GM21529 (cell line): ENCODE measurements at regions not wholly inside any gene's neighbourhood (a gene's known extent, or its start where the extent isn't known, plus 50 kb on each side); places are given as distances from the start of the nearest gene placed in this dataset.

ENCODE experiments used
- ATAC-seq: cut with Tn5 transposase; IDR thresholded peaks from one replicate; pipeline ENCODE4 v1.9.1; 2021; ENCODE audit not compliant: unreplicated experiment

DNA sequence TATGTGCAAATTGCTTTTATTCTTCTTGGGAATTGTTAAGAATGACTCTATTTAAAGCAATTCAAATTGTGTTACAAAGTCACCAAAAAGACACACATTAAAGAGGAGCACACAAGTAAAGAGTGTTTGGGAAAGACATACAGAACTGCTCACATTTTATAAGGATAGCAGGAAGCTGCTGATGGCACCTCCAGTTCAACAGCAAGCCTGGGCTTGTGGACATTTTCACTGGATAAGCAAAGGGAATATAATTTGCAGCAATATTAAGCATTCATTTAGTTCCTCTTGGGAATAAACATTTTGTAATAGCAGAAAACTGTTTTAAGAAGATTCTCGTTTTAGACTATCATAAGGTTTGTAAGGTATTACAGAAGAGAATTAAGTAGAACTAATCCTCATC, 1271.9 kb downstream of the ZPLD1 start:
- no peak for ATAC-seq

DNA sequence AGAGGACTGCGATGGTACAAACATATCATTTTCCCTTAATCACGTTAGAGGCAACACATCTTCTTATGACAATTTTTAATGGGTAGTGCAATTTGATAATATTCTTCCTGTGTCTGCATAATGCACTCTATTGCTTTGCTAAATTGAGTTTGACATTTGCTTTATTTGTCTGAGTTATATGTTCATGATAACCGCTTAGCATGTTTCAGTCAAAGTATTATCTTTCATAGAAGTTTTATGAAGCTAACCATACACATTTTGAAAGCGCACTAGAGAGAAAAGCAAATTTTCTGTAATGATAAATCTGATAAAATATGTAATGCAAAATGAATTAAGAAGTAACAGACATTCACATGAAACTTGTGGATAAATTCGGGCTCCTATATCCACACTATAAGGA, 1276.9 kb downstream of the ZPLD1 start:
- no peak for ATAC-seq

DNA sequence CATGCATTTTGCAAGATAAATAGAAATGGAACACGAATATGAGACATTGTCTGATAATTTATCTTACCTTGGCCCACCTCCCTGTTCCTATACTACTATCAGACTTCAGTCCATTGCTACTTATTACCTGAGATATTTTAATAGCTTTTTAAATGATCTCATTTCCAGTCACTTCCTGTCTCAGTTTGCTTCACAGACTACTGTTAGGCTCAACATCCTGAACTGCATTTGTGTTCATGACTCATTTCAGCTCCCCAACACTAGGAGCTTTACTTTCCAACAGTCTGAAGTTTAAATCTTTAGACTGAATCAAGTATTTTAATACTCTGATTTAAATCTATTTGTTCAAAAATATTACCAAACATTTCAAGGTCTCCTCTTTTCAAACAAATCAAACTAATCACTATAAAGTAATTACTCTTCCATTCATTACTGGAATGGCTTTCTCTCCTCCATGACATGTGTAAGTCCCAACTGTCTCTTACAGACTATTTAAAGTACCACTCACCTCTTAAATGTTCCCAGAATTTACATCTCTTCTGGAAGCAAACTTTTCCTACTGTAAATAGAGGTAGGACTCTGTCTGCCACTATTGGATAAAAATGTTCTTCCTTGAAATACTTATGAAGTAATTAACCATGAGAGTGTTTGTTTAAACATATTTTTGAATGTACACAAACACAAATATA, 1277.6 kb downstream of the ZPLD1 start:
- no peak for ATAC-seq

DNA sequence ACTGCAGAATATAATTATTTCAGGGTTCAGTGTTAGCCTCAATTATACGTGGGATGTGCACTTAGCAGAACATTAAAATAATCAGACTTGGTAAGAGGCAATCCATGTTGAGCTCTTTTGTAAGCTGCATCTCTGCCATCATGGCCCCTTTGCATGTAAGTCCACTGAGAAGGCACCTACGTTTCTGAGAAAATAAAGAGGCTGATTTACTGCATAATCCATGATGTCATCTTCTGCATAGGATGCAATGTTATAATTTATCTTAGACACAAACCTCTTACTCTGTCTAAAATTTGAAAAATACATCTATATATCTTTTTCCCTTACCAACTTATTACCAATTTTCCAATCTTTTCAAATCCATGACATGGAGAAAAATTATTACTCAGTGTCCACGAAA, 1294.7 kb downstream of the ZPLD1 start:
- no peak for ATAC-seq

DNA sequence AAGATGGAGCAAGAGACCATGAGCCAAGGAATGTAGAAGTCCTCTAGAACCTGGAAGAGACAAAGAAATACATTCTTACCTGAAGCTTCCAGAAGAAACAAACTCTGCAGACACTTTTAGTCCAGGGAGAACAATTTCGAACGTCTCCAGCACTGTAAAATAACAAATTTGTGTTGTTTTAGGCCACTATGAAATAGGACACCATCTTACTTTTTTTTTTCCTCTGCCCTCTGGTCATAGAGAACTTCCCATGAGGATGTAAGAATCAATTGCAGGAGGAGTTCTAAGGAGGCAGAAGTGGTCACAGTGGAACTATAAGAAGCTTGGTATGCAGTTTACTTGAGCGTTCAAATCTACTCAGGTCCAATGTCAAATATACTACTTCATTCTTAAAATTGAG, 1295.9 kb downstream of the ZPLD1 start:
- no peak for ATAC-seq

DNA sequence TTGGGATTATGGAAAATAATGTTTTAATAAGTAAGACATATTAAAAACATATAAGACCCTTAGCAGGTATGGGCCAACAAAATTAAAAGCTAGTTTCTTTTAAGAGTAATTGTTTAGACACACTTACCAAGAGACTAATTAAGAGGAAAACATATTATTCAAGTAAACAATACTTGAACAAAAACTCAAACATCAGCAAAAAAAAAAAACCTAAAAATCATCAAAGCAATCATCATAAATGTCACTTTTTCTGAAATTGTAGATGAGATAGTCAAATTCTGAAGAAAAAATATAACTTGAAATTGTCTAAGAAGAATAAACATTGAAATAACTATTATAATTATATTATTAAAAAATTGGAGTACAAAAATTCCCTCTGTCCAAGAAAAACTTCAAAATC, 1318.2 kb downstream of the ZPLD1 start:
- ATAC-seq, result no peak

DNA sequence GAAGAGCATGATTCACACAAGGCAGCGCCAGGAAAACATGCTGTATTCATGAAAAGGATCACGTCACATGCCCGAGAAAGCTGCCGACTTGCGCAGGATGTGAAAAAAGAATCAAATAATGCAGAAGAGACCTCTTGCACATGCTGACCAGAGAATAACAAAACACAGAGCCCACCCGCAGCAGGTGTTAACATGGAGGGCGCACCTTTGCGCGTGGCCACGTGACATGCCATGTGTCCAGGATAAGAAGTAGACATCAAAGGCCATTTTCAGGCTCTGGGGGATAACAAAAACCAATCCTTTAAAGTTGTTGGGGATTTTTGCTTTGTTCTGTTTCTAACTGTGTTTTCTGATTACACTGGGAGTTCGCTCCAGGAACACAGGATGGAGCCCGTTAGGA, 1332.8 kb downstream of the ZPLD1 start:
- ATAC-seq, result no peak

DNA sequence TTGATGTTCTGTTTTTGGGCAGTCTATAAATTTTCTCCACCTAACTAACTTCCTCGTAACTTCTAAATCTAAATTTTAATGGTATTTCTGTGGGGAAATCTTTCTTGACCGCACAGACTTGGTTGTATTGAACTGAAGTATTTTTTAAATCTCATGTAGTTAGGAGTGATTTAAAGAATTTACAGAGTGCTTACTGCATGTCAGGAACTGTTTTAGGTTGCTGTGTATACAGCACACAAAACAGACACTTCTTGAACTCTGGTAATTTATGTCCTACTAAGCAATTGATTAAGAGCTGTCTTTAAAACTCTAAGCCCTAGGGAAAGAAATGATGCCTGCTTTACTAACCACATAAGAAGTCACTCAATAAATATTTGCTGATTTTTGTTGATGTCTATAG, 1350.2 kb downstream of the ZPLD1 start:
- no peak for ATAC-seq

DNA sequence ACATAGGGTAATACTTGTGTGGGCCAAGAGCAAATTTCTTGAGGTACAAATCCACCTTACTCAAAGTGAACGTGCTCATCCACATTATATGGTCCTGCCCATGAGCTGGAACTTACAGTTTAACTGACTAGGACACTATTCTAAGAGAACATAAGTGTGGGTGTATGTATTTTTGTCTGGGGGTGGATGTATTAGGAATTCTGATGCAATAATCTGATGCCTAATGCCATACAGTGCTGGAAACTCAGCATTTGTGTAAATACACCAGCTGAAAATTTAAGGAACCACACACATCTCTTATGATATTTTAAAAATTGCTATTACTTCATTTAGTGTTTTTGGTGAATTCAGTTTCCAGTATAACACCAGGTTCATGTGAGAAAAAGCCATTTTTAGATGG, 1350.7 kb downstream of the ZPLD1 start:
- no peak for ATAC-seq

DNA sequence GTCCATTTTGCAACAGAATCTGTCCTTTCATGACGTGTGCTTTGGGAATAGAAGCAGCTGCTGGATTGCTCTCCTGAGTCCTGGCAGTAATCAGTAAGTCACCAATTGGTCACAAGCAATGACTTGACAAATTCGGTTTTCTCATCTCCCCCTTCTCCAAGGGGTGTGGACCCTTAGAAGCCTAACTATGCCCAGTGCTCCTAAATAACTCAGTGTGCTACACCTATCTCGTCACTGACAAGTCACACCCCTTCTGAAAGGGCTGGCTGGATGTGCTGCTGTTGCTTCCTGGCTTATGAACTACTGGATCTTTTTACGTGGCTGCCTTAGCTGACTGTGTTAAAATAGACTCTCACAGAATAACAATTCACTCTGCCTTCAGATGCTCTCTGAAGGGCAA, 1351.5 kb downstream of the ZPLD1 start:
- no peak for ATAC-seq

DNA sequence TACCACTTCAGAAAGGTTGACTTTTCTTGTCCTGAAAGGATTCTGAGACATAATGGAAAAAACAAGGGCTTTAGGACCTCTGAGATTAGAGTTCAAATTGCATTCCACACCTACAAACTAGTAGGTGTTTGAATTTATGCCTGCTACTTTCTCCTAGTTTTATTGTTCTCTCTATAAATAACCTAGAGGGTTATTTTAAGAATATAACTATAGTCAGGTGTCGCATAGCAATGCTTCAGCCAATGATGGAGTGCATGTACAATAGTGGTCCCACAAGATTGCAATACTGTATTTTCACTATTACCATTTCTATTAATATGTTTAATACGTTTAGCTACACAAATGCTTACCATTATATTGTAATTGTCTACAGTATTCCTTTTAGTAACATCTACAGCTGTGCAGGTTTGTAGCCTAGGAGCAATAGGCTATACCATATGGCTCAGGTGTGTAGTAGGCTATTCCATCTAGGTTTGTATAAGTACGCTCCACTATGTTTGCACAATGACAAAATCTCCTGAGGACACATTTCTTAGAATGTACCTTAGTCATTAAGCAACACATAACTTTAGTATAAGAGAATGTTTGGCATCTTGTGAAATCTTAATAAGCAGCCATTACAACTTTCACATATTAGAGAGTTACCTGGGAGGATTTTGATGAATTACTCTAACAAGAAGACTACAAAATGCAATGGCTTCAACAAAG, 1352.5 kb downstream of the ZPLD1 start:
- no peak for ATAC-seq

DNA sequence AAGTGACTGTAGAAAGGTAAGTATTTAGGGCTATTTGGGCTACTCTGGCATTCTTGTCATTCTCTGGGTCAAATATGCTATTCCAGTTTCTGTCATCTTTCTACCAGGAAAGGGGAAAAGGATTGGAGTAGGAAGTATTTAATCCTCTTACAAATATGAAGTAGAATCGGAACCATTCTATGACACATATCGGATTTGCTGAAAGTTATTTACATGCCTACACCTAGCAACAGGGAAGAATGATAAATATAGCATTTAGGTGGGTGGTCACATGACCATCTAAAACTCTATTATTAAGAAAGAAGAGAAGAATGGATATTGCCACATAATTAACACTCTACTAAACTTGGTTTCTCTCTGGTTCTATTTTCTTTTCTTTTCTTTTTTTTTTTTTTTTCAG, 1353.1 kb downstream of the ZPLD1 start:
- no peak for ATAC-seq

DNA sequence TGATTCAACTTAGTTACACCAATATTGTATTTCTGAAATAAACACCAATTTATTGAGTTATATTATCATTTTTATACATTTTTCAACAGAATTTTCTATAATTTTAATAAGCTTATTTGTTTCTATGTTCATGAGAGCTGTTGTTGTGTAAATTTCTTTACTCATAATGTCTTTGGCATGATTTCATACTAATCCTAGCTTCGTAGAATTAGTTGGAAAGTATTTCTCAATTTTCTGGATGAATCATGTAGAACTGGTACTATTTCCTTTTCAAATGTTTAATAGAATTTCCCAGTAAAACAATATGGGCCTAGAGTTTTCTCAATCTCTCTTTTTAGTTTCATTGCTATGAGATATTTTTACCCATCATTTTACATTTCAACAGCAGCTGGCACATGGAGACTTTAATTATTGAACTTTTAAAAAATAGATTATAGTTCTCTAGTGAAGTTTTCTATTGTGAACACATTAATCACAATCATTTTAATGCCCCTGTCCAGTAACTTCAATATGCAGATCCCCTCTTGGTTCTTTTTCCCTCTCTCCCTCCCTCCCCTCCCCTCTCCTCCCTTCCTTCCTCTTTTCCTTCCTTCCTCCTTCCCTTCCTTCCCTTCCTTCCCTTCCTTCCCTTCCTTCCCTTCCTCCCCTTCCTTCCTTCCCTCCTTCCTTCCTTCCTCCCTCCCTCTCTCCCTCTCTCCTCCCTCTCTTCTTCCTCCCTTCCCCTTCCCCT, 1357.1 kb downstream of the ZPLD1 start:
- ATAC-seq, result no peak

DNA sequence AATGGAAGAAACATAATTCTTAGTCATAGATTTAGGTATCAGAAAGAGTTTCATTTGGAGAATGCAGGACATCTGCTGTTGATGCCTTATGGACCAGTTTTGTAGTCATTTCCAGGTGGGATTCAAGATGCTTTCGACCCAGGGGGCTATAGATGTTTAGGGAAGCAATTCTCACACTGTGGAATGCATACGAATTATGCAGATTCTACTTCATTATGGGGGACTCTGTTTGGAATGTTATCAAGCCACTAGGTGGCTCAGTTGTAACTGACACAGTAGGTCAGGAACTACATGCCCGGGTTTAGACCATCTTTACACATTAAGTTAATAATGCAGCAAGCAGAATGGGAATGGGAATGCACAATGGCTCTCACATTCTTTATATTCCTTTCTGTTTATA, 1359.8 kb downstream of the ZPLD1 start:
- no peak for ATAC-seq

DNA sequence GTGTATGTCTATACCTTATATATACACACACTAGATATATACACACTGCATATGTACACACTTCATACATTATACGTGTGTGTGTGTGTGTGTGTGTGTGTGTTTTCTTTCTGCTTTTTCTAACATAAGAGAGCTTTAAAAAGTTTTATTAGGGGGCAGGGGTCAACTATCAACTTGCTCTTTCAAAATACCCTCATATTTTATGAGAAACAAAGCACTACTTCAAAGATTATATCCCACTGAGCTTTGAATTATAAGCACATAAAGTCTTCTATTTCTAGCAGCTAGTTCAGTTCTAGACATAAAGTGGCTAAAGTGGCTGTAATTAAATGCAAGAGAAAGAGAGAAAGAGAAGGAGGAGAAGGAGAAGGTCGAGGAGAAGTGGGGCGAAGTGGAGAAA, 1361.3 kb downstream of the ZPLD1 start:
- no peak for ATAC-seq

DNA sequence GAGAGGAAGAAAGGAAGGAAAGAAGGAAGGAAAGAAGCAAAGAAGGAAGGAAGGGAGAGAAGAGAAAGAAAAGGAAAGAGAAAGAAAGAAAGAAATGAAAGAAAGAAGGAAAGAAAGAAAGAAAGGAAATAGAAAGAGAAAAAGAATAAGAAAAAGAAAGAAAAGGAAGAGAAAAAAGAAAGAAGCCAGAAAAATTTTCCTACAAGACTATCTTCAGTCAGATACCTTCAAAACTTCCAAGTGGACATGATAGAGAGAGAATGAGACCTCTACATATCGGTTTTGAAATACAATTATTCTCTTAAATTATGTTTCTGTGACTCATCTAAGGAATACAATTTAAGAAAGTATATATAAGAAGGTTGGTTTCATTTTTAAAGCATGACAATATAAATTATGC, 1369.0 kb downstream of the ZPLD1 start:
- ATAC-seq, result no peak

DNA sequence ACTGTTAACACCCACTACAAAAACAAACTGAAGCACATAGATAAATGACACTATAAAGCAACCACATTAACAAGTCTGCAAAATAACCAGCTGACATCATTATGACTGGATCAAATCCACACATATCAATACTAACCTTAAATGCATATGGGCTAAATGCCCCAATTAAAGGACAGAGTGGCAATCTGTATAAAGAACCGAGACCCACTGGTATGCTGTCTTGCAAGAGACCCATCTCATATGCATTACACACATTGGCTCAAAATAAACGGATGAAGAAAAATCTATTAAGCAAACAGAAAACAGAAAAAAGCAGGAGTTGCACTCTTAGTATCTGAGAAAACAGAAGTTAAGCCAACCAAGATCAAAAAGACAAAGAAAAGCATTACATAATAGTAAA, 1375.4 kb downstream of the ZPLD1 start:
- ATAC-seq, result no peak

DNA sequence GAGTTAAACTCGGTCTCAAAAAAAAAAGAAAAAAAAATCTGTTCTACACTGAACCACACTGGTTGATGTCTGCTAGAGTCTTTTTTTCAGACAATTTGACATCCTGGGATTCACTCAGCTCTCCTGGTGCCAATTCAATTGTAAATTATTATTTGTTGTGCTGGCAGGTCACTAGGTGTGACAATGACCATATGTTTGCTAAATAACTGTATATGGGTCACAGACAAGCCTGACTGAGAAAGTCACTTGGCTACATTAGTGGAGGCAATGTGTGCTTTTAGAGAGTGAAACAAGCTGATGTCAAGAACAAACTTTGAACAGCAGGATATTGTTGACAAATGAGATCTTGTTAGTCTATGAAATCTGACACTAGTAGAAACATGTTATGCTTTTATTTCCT, 1379.1 kb downstream of the ZPLD1 start:
- ATAC-seq, result no peak

DNA sequence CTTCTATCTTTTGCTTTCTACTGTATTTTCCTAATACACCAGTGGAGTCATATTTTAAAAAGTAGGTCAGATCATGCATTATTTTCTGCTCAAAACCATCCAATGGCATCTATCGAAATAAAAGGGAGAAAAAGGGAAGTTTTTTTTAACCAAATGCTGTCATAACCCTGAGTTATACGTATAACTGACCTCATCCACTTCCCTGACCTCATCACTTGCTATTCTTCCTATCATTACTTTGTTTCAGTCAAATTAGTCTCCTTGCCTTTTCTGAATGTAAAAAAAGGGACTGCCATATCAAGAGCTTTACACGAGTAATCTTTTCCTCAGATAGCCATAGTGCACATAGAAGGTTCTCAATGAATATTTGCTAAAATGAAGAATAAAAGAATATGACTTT, 1383.6 kb downstream of the ZPLD1 start:
- no peak for ATAC-seq

DNA sequence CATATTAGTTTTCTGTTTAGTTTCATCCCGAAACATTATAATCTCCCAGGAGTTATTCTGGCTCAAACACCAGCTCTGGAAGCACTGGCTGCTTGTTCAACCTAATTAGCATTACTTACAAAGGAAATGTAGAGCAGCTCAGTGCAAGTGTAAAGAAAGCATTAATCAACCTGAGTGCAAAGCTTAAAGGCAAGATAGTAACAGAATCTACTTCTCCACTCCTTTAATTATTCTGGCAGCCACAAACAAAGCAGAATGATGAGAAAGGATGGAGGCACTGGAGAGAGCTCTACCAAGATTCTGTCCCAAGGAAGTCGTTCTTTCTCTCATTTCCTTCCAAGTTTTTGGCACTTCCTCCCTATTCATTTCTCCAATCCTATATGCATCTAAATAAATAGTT, 1384.0 kb downstream of the ZPLD1 start:
- no peak for ATAC-seq

DNA sequence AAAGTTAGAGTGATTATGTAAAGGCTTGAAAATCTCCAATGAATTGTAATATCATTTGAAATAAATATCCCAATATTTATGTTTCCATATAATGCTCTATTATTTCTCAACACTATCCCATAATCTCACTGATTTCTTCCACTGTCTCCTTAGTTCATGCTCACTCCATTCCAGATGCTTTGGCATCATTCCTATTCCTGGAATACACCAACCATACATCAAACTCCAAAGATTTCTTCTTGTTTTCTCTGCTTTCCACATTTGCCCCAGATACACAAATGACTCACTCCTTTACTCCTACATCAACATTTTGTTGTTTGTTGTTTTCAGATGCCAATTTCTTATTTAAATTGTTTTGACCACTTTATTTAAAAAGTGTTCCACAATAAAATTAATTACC, 1390.8 kb downstream of the ZPLD1 start:
- ATAC-seq, result no peak

DNA sequence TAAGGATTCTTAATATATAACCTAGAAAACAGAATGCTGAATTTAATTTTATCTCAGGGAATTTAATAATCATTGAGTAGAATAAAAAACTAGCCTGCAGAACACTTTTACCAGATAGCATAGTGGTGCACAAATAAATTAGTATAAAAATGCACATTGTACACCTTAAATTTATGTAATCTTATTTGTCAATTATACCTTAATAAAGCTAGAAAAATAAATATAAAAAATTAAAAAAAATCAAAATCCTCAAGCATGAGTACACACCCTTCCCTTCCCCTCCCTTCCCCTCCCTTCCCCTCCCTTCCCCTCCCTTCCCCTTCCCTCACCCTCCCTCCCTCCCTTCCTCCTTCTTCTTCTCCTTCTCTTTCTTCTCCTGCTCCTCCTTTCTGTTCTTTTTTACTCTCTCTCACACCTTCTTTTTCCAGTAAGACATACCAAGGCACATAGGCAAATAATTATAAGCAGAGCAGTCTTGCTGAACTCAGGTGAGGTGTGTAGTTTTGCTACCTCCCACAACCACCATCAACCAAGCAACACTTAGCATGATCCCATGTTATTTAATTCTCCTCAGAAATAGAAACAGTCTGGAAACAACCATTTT, 1395.0 kb downstream of the ZPLD1 start:
- ATAC-seq, result no peak
